Natural killer cell (primary cell): ENCODE measurements at regions not wholly inside any gene's neighbourhood (a gene's known extent, or its start where the extent isn't known, plus 50 kb on each side); places are given as distances from the start of the nearest gene placed in this dataset.

Source experiments
- ATAC-seq, 3 donors: fragments of 150-1000 bp in 2 of 3; fragments of 200-7000 bp in 1 of 3; cut with Tn5 transposase; 1 replicate in 1 of 3; 2 replicates in 2 of 3; pipeline ENCODE4 v1.10.0; 2021; ENCODE audit warnings: mild to moderate bottlenecking in 2 of 3, moderate library complexity in 2 of 3
- DNase-seq, 2 donors: peaks; one replicate each; pipeline versions ENCODE4 v3.0.0 to v3.0.0-alpha.2; 2013 to 2021; ENCODE audit warnings: mixed read lengths in 1 of 2
- H3K27ac ChIP-seq: one replicate; pipeline ENCODE4 v1.5.1; 2013; ENCODE audit warnings: mild to moderate bottlenecking, low read length
- H3K27me3 ChIP-seq: one replicate; pipeline ENCODE4 v1.6.1; 2013; ENCODE audit warnings: low read length; ENCODE audit not compliant: control insufficient read depth, insufficient read depth
- H3K36me3 ChIP-seq: one replicate; pipeline ENCODE4 v1.6.1; 2013; ENCODE audit warnings: low read length; ENCODE audit not compliant: control insufficient read depth, insufficient read depth
- H3K4me1 ChIP-seq: one replicate; pipeline ENCODE4 v1.6.1; 2013; ENCODE audit warnings: low read length; ENCODE audit not compliant: control insufficient read depth, insufficient read depth
- H3K4me3 ChIP-seq: one replicate; pipeline ENCODE4 v1.5.1; 2013; ENCODE audit warnings: low read length
- H3K9me3 ChIP-seq: one replicate; pipeline ENCODE4 v1.6.1; 2013; ENCODE audit warnings: low read length; ENCODE audit not compliant: control insufficient read depth, insufficient read depth
- H3K27ac Mint-ChIP-seq, 2 donors: one replicate each; pipeline ENCODE4 v1.8.0; 2022; ENCODE audit warnings: mild to moderate bottlenecking in 2 of 2, mixed read lengths in 2 of 2, moderate library complexity in 1 of 2
- H3K27me3 Mint-ChIP-seq, 2 donors: one replicate each; pipeline ENCODE4 v1.8.0; 2022; ENCODE audit warnings: low read depth in 2 of 2, mixed read lengths in 2 of 2
- H3K36me3 Mint-ChIP-seq: one replicate; pipeline ENCODE4 v1.8.0; 2022; ENCODE audit warnings: mixed read lengths
- H3K4me1 Mint-ChIP-seq, 2 donors: one replicate each; pipeline ENCODE4 v1.8.0; 2022; ENCODE audit warnings: mixed read lengths in 2 of 2
- H3K4me3 Mint-ChIP-seq: one replicate; pipeline ENCODE4 v1.8.0; 2022; ENCODE audit warnings: mild to moderate bottlenecking, moderate library complexity, mixed read lengths
- H3K9me3 Mint-ChIP-seq, 2 donors: one replicate each; pipeline ENCODE4 v1.8.0; 2022; ENCODE audit warnings: mixed read lengths in 2 of 2
- WGBS: methylation state at CpG from one replicate; pipeline ENCODE4 v1.1.7; 2013; ENCODE audit warnings: missing lambda C conversion rate; ENCODE audit not compliant: insufficient coverage; 5-methylcytosine and 5-hydroxymethylcytosine counted together
- intact Hi-C: fragments of 100-400 bp; cut with micrococcal nuclease; formaldehyde crosslinking; loops from one replicate; pipeline ENCODE4 v1.14.2; 2022
- TF ChIP-seq, protein P1 (sequence below): fragments of 200-600 bp; IDR thresholded peaks from one replicate; pipeline ENCODE4 v1.8.0; 2022; ENCODE audit warnings: antibody characterized with exemption

DNA sequence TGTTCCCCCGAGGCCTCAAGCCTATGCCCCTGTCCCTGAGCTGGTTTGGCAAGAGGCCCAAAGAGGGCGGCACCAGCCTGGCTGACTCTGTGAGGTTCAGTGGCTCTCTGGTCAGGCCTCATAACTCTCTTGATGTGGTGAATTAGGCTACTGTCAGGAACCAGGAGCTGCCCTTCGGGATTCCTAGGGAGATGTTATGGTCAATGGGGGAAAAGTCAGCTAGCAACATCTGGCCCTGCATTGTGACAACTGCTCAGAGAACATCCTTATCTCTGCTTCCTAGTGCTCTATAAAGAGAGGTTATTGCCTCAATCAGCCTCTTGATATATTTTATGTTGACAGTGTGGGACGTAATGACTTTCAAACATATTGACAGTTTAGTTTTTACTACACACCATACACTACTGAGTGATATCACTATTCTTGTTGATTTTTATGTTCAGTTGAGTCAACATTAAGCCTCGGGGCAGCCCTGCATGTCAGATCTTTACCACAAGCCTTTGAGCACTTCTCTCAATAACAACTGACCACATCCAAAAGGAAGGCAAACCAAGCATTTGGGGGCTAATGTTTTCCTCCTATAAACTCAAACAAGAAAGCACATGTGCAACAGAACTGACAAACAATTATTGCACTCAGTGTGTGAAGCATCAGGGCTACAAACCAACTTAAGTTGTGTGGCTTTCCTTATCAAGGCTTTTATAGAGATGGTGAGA, 448.3 kb upstream of the SLC14A2 start:
- Mint-ChIP-seq H3K36me3 (no peaks in the 10 kb centered on the region), H3K4me3 (no peak overlapping the region), H3K9me3 (no peaks in the 10 kb centered on the region), H3K27me3 (peaks cover 2 to 3% of the 10 kb centered on the region in 2 donors), H3K4me1 (peaks cover 1 to 2% of the 10 kb centered on the region in 2 donors), H3K27ac (no peak overlapping the region)
- TF ChIP-seq, protein P1, sequence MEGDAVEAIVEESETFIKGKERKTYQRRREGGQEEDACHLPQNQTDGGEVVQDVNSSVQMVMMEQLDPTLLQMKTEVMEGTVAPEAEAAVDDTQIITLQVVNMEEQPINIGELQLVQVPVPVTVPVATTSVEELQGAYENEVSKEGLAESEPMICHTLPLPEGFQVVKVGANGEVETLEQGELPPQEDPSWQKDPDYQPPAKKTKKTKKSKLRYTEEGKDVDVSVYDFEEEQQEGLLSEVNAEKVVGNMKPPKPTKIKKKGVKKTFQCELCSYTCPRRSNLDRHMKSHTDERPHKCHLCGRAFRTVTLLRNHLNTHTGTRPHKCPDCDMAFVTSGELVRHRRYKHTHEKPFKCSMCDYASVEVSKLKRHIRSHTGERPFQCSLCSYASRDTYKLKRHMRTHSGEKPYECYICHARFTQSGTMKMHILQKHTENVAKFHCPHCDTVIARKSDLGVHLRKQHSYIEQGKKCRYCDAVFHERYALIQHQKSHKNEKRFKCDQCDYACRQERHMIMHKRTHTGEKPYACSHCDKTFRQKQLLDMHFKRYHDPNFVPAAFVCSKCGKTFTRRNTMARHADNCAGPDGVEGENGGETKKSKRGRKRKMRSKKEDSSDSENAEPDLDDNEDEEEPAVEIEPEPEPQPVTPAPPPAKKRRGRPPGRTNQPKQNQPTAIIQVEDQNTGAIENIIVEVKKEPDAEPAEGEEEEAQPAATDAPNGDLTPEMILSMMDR = no peak
- intact Hi-C loops = no loop called here
- Histone ChIP-seq H3K27me3 (no peaks in the 10 kb centered on the region), H3K9me3 (no peaks in the 10 kb centered on the region), H3K36me3 (no peaks in the 10 kb centered on the region), H3K27ac (no peak overlapping the region), H3K4me3 (no peak overlapping the region), H3K4me1 (no peaks in the 10 kb centered on the region)
- WGBS = 48% methylated on average over 4 of the region's 5 CpGs
- ATAC-seq (no peak), DNase-seq (no peak)

DNA sequence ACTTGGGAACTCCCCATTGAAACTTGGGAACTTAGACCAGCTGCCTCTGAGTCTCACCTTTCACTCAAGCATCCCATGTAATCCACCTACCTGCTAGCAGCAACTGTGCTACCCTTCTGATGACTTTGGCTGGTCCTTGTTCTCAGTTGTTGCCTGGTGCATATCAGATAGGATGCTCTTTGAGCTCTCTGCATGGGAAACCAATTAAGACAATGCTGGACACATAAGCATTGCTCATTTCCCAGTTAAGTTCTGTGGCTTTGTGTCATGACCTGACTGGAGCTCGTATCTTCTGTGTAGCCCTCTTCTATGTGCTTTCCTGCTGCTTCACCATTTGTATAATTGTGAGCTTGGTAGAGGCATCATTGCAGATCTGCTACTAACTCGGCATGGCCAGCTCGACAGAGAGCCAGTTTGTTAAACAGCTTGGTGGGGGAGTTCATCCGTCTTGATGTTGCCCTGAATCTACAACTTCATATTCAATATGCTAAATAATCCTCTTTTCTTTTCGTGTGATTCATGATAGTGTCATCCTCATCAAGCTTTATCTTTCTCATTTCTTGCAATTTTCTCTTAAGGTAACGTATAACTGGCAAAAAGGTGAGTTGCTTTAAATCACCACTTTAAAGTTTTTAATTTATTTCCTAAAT, 447.5 kb upstream of the SLC14A2 start:
- no peak for DNase-seq
- H3K27ac Mint-ChIP-seq = no peak overlapping the region
- no peaks in the 10 kb centered on the region for H3K4me1 Mint-ChIP-seq
- no peaks in the 10 kb centered on the region for H3K9me3 ChIP-seq
- no peak overlapping the region for H3K27ac ChIP-seq
- no peak overlapping the region for H3K4me3 ChIP-seq
- intact Hi-C loops = no loop called here
- H3K36me3 Mint-ChIP-seq = no peaks in the 10 kb centered on the region
- no peak overlapping the region for H3K4me3 Mint-ChIP-seq
- H3K27me3 ChIP-seq = no peaks in the 10 kb centered on the region
- no peaks in the 10 kb centered on the region for H3K4me1 ChIP-seq
- peaks cover 0 to 3% of the 10 kb centered on the region in 2 donors for H3K27me3 Mint-ChIP-seq
- H3K36me3 ChIP-seq = no peaks in the 10 kb centered on the region
- no peaks in the 10 kb centered on the region for H3K9me3 Mint-ChIP-seq
- 91% methylated on average over 5 of the region's 6 CpGs for WGBS
- ATAC-seq = no peak
- TF ChIP-seq, protein P1 = no peak

DNA sequence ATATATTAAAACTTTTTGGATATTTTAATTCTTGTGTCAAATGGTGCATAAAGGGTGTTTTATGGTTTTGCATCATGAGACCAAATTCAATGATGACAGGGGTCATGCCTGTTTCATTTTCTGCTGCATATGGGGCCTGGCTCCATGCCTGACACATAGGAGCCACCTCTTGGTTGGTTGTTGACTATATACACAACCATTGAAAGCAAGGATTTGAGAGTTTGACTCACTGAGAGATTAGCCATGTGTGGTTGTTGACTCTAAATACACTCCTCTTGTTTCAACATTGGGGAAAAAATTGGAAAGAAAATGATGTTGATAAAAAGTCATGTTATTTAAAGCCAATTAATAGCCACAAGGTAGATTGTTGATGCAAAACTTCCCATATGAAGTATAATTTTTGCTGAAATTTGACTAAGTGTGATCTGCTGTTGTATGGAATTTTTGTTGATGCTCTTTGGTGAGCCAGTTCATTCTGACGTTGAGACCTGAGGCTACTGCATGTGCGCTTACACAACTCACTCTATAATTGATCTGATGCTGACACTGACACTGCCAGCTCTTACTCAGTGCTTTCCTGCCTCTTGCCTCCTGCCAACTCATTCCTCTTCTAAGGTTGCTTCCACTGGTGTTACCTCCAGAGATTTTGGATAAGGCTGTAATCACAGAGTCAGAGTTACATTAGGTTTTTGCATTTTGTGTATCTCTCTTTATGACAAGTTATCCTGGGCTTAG, 446.2 kb upstream of the SLC14A2 start:
- H3K4me3 Mint-ChIP-seq = no peak overlapping the region
- no peak overlapping the region for H3K4me3 ChIP-seq
- no peaks in the 10 kb centered on the region for H3K36me3 ChIP-seq
- H3K9me3 ChIP-seq = no peaks in the 10 kb centered on the region
- ATAC-seq (no peak), DNase-seq (no peak)
- no peak overlapping the region for H3K27ac Mint-ChIP-seq
- H3K4me1 ChIP-seq = no peaks in the 10 kb centered on the region
- H3K9me3 Mint-ChIP-seq = no peaks in the 10 kb centered on the region
- intact Hi-C loops = no loop called here
- WGBS = 95% methylated on average over 2 of the region's 2 CpGs
- H3K27me3 ChIP-seq = no peaks in the 10 kb centered on the region
- H3K27ac ChIP-seq = no peak overlapping the region
- H3K4me1 Mint-ChIP-seq = no peaks in the 10 kb centered on the region
- TF ChIP-seq, protein P1 = no peak
- peaks cover 0 to 5% of the 10 kb centered on the region in 2 donors for H3K27me3 Mint-ChIP-seq
- no peaks in the 10 kb centered on the region for H3K36me3 Mint-ChIP-seq
